ENCODE measurements at regions not wholly inside any gene's neighbourhood (a gene's known extent, or its start where the extent isn't known, plus 50 kb on each side); places are given as distances from the start of the nearest gene placed in this dataset.

GRCh38 chr6:92822222-92822621, 597.1 kb downstream of the EPHA7 start:
- no peak for TF ChIP-seq CTCF (optimal IDR thresholded peaks at IDR 0.05 in 1 of 3, IDR thresholded peaks at IDR 0.05 in 1 of 3, conservative IDR thresholded peaks at IDR 0.05 in 1 of 3; ENCODE audit: extremely low read depth in 1 of 3, insufficient read depth in 2 of 3, low read length in 3 of 3)
- no peak for TF ChIP-seq EZH2 (IDR thresholded peaks at IDR 0.05; ENCODE audit: low read length)

Data from keratinocyte (primary cell).